WTC11 (cell line): ENCODE measurements at regions not wholly inside any gene's neighbourhood (a gene's known extent, or its start where the extent isn't known, plus 50 kb on each side); places are given as distances from the start of the nearest gene placed in this dataset.

ENCODE experiments used
- ATAC-seq: fragments of 200-7000 bp; cut with Tn5 transposase; 2 replicates; pipeline ENCODE4 v1.10.0; 2021; ENCODE audit warnings: mild to moderate bottlenecking, moderate library complexity
- CTCF ChIA-PET: fragments of 300-600 bp; sonication (Branson Sonifier 250); formaldehyde crosslinking; loops from one replicate; lab custom pipeline; 2021; ENCODE audit warnings: antibody characterized with exemption; lab: Charles Lee
- POLR2A ChIA-PET: fragments of 350-600 bp; sonication (Branson Sonifier 250); formaldehyde crosslinking; loops from one replicate; lab custom pipeline; 2021; ENCODE audit warnings: antibody characterized with exemption; lab: Charles Lee
- DNase-seq: peaks from one replicate; pipeline ENCODE4 v3.0.0; 2021; ENCODE audit warnings: low spot score
- H3K27ac Mint-ChIP-seq: 2 replicates; pipeline ENCODE4 v1.8.0; 2021; ENCODE audit warnings: mixed read lengths
- H3K27me3 Mint-ChIP-seq: 2 replicates; pipeline ENCODE4 v1.8.0; 2021; ENCODE audit warnings: low read depth, mild to moderate bottlenecking, moderate library complexity, mixed read lengths
- H3K36me3 Mint-ChIP-seq: 2 replicates; pipeline ENCODE4 v1.8.0; 2021; ENCODE audit warnings: mixed read lengths
- H3K4me1 Mint-ChIP-seq: 2 replicates; pipeline ENCODE4 v1.8.0; 2022; ENCODE audit warnings: mixed read lengths
- H3K4me3 Mint-ChIP-seq: 2 replicates; pipeline ENCODE4 v1.8.0; 2021; ENCODE audit warnings: mild to moderate bottlenecking, moderate library complexity, mixed read lengths
- H3K9me3 Mint-ChIP-seq: 2 replicates; pipeline ENCODE4 v1.8.0; 2021; ENCODE audit warnings: mixed read lengths
- CREB1 ChIP-seq: sonication (generic); formaldehyde crosslinking; IDR thresholded peaks from 2 replicates; pipeline ENCODE4 v1.8.0; 2023; ENCODE audit warnings: mild to moderate bottlenecking, missing genetic modification reagents
- FOXP1 ChIP-seq: sonication (generic); formaldehyde crosslinking; IDR thresholded peaks from 2 replicates; pipeline ENCODE4 v1.8.0; 2022; ENCODE audit warnings: missing genetic modification reagents, mild to moderate bottlenecking, moderate library complexity, borderline replicate concordance
- NR3C1 ChIP-seq: sonication (generic); formaldehyde crosslinking; conservative IDR thresholded peaks from 2 replicates; pipeline ENCODE4 v1.8.1; 2023; ENCODE audit warnings: low read depth, mild to moderate bottlenecking, missing genetic modification reagents
- SOX15 ChIP-seq: fragments of 250-450 bp; sonication (Bioruptor Pico); IDR thresholded peaks from 2 replicates; pipeline ENCODE4 v1.9.0; 2021; ENCODE audit warnings: mild to moderate bottlenecking
- SP1 ChIP-seq: sonication (generic); formaldehyde crosslinking; conservative IDR thresholded peaks from 2 replicates; pipeline ENCODE4 v1.8.1; 2022; ENCODE audit warnings: missing genetic modification reagents
- ZNF396 ChIP-seq: fragments of 250-450 bp; sonication (Bioruptor Pico); IDR thresholded peaks from 2 replicates; pipeline ENCODE4 v1.8.0; 2021; ENCODE audit warnings: mild to moderate bottlenecking, moderate library complexity, borderline replicate concordance
- TF ChIP-seq, protein P1 (sequence below): fragments of 250-450 bp; sonication (Bioruptor Pico); conservative IDR thresholded peaks from 2 replicates; pipeline ENCODE4 v1.9.0; 2021; ENCODE audit warnings: mild to moderate bottlenecking
- TF ChIP-seq, protein P2 (sequence below): sonication (generic); formaldehyde crosslinking; IDR thresholded peaks from 2 replicates; pipeline ENCODE4 v1.8.1; 2023; ENCODE audit warnings: mild to moderate bottlenecking, missing genetic modification reagents
- TF ChIP-seq, protein P3 (sequence below): sonication (generic); formaldehyde crosslinking; IDR thresholded peaks from 2 replicates; pipeline ENCODE4 v1.8.0; 2023; ENCODE audit warnings: missing genetic modification reagents
- TF ChIP-seq, protein P4 (sequence below): fragments of 200-600 bp; IDR thresholded peaks from 2 replicates; pipeline ENCODE4 v1.8.0; 2022; ENCODE audit warnings: antibody characterized with exemption
- TF ChIP-seq, protein P5 (sequence below): sonication (generic); formaldehyde crosslinking; IDR thresholded peaks from 2 replicates; pipeline ENCODE4 v1.8.1; 2023; ENCODE audit warnings: mild to moderate bottlenecking, missing genetic modification reagents, moderate library complexity
- TF ChIP-seq, protein P6 (sequence below): sonication (generic); formaldehyde crosslinking; IDR thresholded peaks from 2 replicates; pipeline ENCODE4 v1.8.1; 2022; ENCODE audit warnings: missing genetic modification reagents, borderline replicate concordance
- TF ChIP-seq, protein P7 (sequence below): sonication (generic); formaldehyde crosslinking; IDR thresholded peaks from 2 replicates; pipeline ENCODE4 v1.8.1; 2022; ENCODE audit warnings: low read depth, missing genetic modification reagents, borderline replicate concordance
- TF ChIP-seq, protein P8 (sequence below): sonication (generic); formaldehyde crosslinking; IDR thresholded peaks from 2 replicates; pipeline ENCODE4 v1.8.1; 2022; ENCODE audit warnings: mild to moderate bottlenecking, missing genetic modification reagents, moderate library complexity, borderline replicate concordance
- TF ChIP-seq, protein P9 (sequence below): sonication (generic); formaldehyde crosslinking; IDR thresholded peaks from 2 replicates; pipeline ENCODE4 v1.8.1; 2023; ENCODE audit warnings: mild to moderate bottlenecking, missing genetic modification reagents, borderline replicate concordance

DNA sequence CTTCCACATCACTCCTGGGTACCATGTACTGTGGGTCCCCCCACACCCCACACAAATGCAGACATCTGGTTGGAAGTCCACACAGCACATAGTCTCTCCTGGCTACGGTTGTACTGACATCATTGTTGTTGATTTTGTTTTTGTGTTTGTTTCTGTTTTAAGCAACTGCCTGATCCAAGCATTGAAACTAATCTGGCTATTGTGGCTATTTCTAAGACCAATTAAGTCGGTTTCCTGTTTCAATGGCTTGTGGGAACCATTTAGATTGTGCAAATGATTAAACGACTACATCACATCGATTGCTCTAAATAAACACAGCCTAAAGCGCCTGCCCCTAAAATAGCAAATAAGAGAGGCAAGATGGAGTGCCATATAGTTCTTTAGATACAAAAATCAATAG, 226.8 kb upstream of the IRX4 start:
- H3K36me3 Mint-ChIP-seq: no peaks in the 10 kb centered on the region
- H3K27ac Mint-ChIP-seq: no peak overlapping the region
- DNase-seq (no peak), ATAC-seq (no peak)
- H3K27me3 Mint-ChIP-seq: no peaks in the 10 kb centered on the region
- POLR2A ChIA-PET: no interaction called here
- H3K9me3 Mint-ChIP-seq: peaks cover 4% of the 10 kb centered on the region
- no peak overlapping the region for H3K4me3 Mint-ChIP-seq
- CTCF ChIA-PET: no interaction called here
- no peak for TF ChIP-seq SP1 (CRISPR knock-in tag)
- TF ChIP-seq, protein P1, sequence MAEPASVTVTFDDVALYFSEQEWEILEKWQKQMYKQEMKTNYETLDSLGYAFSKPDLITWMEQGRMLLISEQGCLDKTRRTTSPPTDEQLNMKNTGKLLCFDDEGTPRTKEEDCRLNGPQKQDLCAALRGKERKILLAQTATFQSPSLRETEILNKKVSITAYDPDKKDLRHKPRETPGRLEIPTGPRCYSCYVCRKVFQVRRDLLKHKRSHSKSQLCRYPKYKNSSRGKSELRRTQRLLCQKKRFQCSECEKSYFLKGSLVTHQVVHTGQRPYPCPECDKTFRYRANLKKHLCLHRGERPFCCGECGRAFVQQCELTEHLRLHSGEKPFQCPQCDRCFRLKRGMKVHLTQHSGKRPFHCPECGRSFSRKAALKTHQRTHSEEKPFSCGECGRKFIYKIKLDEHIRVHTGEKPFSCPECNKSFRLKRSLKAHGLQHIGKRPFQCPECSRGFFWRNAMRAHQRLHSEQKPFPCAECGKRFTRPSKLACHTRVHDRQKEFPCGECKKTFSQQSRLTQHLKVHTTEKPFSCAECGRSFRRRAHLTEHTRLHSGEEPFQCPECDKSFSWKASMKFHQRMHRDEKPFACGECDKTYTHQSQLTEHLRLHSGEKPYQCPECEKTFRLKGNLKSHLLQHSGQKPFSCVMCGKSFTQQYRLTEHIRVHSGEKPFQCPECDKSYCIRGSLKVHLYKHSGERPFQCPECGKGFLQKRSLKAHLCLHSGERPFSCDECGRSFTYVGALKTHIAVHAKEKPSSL (CRISPR knock-in tag): no peak
- TF ChIP-seq, protein P2, sequence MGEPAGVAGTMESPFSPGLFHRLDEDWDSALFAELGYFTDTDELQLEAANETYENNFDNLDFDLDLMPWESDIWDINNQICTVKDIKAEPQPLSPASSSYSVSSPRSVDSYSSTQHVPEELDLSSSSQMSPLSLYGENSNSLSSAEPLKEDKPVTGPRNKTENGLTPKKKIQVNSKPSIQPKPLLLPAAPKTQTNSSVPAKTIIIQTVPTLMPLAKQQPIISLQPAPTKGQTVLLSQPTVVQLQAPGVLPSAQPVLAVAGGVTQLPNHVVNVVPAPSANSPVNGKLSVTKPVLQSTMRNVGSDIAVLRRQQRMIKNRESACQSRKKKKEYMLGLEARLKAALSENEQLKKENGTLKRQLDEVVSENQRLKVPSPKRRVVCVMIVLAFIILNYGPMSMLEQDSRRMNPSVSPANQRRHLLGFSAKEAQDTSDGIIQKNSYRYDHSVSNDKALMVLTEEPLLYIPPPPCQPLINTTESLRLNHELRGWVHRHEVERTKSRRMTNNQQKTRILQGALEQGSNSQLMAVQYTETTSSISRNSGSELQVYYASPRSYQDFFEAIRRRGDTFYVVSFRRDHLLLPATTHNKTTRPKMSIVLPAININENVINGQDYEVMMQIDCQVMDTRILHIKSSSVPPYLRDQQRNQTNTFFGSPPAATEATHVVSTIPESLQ (CRISPR knock-in tag): no peak
- no peak for TF ChIP-seq FOXP1 (CRISPR knock-in tag)
- TF ChIP-seq ZNF396 (CRISPR knock-in tag): no peak
- no peak for TF ChIP-seq CREB1 (CRISPR knock-in tag)
- TF ChIP-seq NR3C1 (CRISPR knock-in tag): no peak
- TF ChIP-seq, protein P3, sequence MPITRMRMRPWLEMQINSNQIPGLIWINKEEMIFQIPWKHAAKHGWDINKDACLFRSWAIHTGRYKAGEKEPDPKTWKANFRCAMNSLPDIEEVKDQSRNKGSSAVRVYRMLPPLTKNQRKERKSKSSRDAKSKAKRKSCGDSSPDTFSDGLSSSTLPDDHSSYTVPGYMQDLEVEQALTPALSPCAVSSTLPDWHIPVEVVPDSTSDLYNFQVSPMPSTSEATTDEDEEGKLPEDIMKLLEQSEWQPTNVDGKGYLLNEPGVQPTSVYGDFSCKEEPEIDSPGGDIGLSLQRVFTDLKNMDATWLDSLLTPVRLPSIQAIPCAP (CRISPR knock-in tag): no peak
- TF ChIP-seq, protein P4, sequence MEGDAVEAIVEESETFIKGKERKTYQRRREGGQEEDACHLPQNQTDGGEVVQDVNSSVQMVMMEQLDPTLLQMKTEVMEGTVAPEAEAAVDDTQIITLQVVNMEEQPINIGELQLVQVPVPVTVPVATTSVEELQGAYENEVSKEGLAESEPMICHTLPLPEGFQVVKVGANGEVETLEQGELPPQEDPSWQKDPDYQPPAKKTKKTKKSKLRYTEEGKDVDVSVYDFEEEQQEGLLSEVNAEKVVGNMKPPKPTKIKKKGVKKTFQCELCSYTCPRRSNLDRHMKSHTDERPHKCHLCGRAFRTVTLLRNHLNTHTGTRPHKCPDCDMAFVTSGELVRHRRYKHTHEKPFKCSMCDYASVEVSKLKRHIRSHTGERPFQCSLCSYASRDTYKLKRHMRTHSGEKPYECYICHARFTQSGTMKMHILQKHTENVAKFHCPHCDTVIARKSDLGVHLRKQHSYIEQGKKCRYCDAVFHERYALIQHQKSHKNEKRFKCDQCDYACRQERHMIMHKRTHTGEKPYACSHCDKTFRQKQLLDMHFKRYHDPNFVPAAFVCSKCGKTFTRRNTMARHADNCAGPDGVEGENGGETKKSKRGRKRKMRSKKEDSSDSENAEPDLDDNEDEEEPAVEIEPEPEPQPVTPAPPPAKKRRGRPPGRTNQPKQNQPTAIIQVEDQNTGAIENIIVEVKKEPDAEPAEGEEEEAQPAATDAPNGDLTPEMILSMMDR: no peak
- TF ChIP-seq, protein P5, sequence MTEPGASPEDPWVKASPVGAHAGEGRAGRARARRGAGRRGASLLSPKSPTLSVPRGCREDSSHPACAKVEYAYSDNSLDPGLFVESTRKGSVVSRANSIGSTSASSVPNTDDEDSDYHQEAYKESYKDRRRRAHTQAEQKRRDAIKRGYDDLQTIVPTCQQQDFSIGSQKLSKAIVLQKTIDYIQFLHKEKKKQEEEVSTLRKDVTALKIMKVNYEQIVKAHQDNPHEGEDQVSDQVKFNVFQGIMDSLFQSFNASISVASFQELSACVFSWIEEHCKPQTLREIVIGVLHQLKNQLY (CRISPR knock-in tag): no peak
- TF ChIP-seq, protein P6, sequence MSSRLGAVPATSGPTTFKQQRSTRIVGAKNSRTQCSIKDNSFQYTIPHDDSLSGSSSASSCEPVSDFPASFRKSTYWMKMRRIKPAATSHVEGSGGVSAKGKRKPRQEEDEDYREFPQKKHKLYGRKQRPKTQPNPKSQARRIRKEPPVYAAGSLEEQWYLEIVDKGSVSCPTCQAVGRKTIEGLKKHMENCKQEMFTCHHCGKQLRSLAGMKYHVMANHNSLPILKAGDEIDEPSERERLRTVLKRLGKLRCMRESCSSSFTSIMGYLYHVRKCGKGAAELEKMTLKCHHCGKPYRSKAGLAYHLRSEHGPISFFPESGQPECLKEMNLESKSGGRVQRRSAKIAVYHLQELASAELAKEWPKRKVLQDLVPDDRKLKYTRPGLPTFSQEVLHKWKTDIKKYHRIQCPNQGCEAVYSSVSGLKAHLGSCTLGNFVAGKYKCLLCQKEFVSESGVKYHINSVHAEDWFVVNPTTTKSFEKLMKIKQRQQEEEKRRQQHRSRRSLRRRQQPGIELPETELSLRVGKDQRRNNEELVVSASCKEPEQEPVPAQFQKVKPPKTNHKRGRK (CRISPR knock-in tag): no peak
- TF ChIP-seq, protein P7, sequence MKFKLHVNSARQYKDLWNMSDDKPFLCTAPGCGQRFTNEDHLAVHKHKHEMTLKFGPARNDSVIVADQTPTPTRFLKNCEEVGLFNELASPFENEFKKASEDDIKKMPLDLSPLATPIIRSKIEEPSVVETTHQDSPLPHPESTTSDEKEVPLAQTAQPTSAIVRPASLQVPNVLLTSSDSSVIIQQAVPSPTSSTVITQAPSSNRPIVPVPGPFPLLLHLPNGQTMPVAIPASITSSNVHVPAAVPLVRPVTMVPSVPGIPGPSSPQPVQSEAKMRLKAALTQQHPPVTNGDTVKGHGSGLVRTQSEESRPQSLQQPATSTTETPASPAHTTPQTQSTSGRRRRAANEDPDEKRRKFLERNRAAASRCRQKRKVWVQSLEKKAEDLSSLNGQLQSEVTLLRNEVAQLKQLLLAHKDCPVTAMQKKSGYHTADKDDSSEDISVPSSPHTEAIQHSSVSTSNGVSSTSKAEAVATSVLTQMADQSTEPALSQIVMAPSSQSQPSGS (CRISPR knock-in tag): no peak
- TF ChIP-seq, protein P8, sequence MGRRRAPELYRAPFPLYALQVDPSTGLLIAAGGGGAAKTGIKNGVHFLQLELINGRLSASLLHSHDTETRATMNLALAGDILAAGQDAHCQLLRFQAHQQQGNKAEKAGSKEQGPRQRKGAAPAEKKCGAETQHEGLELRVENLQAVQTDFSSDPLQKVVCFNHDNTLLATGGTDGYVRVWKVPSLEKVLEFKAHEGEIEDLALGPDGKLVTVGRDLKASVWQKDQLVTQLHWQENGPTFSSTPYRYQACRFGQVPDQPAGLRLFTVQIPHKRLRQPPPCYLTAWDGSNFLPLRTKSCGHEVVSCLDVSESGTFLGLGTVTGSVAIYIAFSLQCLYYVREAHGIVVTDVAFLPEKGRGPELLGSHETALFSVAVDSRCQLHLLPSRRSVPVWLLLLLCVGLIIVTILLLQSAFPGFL (CRISPR knock-in tag): no peak
- TF ChIP-seq SOX15 (CRISPR knock-in tag): no peak
- TF ChIP-seq, protein P9, sequence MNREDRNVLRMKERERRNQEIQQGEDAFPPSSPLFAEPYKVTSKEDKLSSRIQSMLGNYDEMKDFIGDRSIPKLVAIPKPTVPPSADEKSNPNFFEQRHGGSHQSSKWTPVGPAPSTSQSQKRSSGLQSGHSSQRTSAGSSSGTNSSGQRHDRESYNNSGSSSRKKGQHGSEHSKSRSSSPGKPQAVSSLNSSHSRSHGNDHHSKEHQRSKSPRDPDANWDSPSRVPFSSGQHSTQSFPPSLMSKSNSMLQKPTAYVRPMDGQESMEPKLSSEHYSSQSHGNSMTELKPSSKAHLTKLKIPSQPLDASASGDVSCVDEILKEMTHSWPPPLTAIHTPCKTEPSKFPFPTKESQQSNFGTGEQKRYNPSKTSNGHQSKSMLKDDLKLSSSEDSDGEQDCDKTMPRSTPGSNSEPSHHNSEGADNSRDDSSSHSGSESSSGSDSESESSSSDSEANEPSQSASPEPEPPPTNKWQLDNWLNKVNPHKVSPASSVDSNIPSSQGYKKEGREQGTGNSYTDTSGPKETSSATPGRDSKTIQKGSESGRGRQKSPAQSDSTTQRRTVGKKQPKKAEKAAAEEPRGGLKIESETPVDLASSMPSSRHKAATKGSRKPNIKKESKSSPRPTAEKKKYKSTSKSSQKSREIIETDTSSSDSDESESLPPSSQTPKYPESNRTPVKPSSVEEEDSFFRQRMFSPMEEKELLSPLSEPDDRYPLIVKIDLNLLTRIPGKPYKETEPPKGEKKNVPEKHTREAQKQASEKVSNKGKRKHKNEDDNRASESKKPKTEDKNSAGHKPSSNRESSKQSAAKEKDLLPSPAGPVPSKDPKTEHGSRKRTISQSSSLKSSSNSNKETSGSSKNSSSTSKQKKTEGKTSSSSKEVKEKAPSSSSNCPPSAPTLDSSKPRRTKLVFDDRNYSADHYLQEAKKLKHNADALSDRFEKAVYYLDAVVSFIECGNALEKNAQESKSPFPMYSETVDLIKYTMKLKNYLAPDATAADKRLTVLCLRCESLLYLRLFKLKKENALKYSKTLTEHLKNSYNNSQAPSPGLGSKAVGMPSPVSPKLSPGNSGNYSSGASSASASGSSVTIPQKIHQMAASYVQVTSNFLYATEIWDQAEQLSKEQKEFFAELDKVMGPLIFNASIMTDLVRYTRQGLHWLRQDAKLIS (CRISPR knock-in tag): no peak
- H3K4me1 Mint-ChIP-seq: no peaks in the 10 kb centered on the region
